H1 (cell line): ENCODE measurements at regions not wholly inside any gene's neighbourhood (a gene's known extent, or its start where the extent isn't known, plus 50 kb on each side); places are given as distances from the start of the nearest gene placed in this dataset.

Source experiments
- BCL11A ChIP-seq, 2 experiments: IDR thresholded peaks; one replicate each; pipeline ENCODE4 v1.6.1; 2011; ENCODE audit warnings: low read depth in 2 of 2, low read length in 2 of 2, mild to moderate bottlenecking in 2 of 2
- CHD1 ChIP-seq: IDR thresholded peaks from 2 replicates; pipeline ENCODE4 v1.6.1; 2012; ENCODE audit warnings: low read depth, low read length, improper control_type of control experiment
- SIN3A ChIP-seq, 2 experiments: IDR thresholded peaks in 1 of 2; conservative IDR thresholded peaks in 1 of 2; 2 replicates each; pipeline ENCODE4 v1.6.1; 2011 to 2012; ENCODE audit warnings: low read length in 2 of 2, improper control_type of control experiment in 1 of 2, low read depth in 1 of 2, mild to moderate bottlenecking in 1 of 2
- SUZ12 ChIP-seq: fragments of 200-600 bp; sonication (generic); IDR thresholded peaks from 2 replicates; pipeline ENCODE4 v1.6.1; 2012; ENCODE audit warnings: mild to moderate bottlenecking, inconsistent platforms, low read length, moderate library complexity, mixed read lengths

GRCh38 chr6:22980446-22980845 is 411.1 kb downstream of the HDGFL1 start (continued):
- TF ChIP-seq SIN3A (conservative IDR thresholded peaks at IDR 0.05 in 1 of 2, IDR thresholded peaks at IDR 0.05 in 1 of 2; ENCODE audit: low read depth in 1 of 2, low read length in 2 of 2) (no peak), BCL11A (IDR thresholded peaks at IDR 0.05; ENCODE audit: low read depth in 2 of 2, low read length in 2 of 2) (no peak), CHD1 (no peak), SUZ12 (no peak)
